Stimulated activated CD8-positive, alpha-beta memory T cell treated with anti-CD3 and anti-CD28 coated beads, Interleukin-15, amount 100 ng/mL, for 4 hours (primary cell): ENCODE measurements at regions not wholly inside any gene's neighbourhood (a gene's known extent, or its start where the extent isn't known, plus 50 kb on each side); places are given as distances from the start of the nearest gene placed in this dataset.

Experiments used
- DNase-seq, 2 donors: peaks; one replicate each; pipeline ENCODE4 v3.0.0-alpha.2; 2020; ENCODE audit warnings: low read depth in 2 of 2

GRCh38 chr5:7955476-7955875 lies 86.5 kb downstream of the MTRR start:
- DNase-seq, result no peak

DNA sequence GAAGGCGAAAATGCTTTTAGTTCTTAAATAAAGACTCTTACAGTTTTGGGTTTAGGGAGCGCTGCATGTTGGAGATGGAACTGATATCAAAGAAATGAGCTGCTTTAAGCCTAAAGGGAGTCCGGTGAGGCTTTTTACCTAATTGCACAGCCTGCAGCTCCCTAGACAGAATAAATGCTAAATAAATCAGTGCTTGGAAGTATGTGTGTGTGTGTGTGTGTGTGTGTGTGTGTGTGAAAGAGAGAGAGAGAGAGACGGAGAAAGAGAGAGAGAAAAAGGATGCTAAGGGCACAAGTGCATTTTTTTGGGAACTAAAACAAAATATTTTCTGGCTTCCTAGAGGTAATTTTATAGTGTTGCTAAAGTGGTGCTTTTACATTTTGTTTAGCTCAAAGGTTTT lies 88.4 kb downstream of the MTRR start:
- DNase-seq, result no peak

GRCh38 chr5:7960142-7960541 lies 91.2 kb downstream of the MTRR start:
- no peak for DNase-seq

GRCh38 chr5:7961540-7961939 lies 92.6 kb downstream of the MTRR start:
- no peak for DNase-seq

- DNase-seq, result no peak
Observed at GRCh38 chr5:7970816-7971215, 101.9 kb downstream of the MTRR start.

GRCh38 chr5:7976411-7977190 lies 107.7 kb downstream of the MTRR start:
- no peak for DNase-seq

DNA sequence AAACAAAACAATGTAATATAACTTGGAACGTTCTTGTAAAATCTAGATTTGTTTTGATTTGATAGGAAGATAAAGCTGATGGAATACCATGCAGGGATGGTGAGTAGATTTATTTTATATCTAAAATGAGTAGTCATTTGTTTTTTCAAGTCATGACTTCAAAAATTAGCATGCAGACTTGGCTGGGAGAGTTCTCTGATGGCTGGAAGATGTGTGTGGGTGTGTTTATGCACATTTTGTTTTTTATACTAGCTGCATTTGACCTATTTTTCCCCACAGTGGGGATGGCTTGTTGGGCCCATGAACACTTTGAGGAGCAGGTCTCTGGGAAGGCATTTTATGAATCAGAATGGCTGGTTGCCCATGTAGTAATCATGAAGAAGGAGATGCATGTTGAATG lies 109.2 kb downstream of the MTRR start:
- DNase-seq, result no peak

DNA sequence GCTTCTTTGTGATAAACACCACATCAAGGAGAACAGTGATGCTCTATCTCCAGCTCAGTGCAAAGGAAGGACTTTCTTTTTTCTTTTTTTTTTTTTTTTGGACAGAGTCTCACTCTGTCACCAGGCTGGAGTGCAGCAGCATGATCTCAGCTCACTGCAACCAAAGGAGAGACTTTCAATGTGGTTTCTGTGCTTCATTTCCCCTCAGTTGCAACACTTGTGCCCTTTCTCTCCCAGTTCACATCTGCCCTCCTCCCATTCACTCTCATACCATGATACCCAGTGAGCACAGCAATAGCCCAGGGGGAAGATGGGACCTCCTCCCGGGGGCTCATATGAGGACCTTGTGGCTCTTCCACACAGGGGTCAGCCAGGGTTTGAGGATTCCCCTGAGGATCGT lies 110.0 kb downstream of the MTRR start:
- DNase-seq, result no peak

DNA sequence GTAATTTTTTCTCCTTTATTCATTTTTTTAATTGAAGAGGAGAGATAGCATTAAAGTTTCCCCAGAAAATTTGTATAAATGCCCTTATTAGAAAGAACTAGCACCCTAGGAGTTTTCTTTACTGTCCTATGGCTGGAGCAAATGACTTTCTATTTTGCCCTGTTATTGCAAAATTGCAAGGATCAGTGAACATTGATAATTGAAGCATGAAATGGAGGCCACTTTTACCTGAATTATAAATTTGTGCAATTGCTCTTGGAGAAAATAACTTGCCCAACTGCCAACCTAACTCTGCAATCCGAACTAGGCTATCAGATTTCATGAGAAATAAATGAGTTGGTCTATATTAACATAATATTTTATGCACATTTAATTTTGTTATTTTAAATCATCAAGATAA lies 111.9 kb downstream of the MTRR start:
- DNase-seq, result no peak

DNA sequence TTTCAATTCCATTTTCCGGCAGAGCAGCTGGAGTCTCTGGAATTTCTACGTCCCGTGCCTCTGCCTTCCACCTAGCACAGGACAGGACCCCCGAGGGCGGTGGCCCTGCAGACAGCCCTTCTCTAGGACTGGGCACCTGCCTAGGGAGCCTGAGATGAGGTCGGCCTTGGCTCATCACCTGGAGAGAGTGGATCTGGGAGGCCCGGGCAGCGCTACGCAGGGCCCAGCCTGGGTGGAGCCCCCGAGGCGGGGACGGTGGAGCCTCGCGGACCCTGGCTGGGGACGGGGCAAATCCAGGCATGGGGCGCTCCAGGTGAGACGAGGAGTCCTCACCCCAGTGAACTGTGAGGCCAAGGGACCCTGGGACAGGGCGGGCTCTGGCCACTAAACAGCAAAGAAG lies 114.5 kb downstream of the MTRR start:
- DNase-seq, result no peak

DNA sequence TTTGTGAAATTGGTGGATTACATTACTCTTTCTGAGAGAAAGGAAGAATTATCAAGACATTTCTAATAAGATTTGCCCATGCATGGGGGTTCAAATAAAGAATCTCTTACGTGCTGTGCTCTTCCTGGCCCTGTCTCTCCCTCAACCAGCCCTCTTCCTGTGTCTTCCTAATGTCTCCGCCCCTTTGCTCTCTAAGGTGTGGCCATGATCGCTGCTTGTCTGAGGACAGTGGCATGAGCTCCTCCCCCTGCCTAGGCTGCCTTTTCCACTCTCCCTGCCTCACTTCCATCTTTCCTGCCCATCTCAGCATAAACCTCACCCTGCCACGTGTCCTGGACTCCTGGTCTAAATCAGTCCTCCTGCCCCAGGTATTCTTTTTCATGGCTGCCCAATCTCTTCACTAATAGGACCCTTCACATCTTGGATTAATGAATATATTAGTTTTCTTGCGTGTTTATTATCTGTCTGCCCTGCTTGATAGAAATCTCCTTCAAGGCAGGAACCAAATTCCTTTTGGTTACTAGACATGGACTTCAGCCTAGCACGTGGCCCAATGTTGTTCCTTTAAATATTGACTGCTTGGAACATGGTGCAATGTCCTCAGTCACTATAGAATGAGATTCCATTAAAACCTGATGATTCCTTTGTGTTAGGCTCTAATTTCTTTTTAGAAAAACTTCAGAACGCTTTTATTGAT lies 122.3 kb downstream of the MTRR start:
- no peak for DNase-seq

DNA sequence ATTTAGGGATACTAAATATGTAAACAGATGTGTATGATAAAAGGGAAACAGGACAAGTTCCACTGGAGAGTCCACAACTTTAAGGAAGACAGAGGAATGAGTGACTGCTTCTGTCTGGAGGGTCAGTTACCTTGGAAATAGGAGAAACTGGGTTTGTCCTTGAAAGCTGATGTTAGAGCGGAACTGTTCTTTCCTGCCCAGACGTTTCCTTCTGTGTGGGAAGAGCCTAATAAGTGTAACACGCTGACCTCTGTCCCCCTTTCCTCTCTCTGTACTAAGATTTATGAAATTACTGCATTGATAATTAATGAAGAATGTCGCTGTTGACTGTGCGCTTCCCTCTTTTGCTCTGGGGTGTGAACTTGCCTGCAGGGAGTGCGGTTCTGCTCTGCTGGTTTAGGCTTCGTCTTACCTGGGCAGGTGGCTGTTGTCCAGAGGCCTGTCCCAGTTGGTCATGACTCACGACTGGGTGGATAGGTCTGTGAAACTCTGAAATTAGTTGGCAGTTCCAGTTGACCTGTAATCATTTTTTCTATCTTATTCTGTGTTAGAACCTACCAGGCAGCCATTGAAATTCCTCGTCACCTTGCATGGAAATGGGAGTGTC lies 126.8 kb downstream of the MTRR start:
- no peak for DNase-seq

- DNase-seq, result no peak
Observed at GRCh38 chr5:8005416-8005815, 136.5 kb downstream of the MTRR start.

DNA sequence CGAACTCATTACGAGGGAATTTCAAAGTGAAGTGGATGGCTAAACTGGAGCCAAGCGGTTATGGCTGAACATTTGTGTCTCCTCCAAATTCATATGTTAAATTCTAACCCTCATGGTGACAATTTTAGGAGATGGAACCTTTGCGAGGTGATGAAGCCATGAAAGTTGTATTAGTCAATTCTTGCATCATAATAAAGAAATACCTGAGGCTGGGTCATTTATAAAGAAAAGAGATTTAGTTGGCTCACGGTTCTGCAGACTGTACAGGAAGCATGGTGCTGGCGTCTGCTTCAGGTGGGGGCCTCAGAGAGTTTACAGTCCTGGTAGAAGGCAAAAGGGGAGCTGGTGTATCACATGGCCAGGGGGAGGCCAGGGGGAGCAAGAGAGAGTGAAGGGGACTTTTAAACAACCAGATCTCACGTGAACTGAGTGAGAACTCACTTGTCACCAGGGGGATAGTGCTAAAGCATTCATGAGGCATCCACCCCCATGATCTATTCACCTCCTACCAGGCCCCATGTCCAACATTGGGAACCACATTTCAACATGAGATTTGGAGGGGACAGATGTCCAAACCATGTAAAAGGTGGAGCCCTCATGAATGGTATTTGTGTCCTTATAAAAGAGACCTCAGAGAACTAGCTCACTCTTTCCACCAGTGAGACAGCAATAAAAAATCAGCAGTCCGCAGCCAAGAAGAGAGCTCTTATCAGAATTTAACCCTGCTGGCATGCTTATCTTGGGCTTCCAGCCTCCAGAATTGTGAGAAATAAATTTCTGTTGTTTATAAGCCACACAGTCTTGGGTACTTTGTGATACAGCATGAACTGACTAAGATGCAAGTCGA lies 143.4 kb downstream of the MTRR start:
- DNase-seq, result no peak

DNA sequence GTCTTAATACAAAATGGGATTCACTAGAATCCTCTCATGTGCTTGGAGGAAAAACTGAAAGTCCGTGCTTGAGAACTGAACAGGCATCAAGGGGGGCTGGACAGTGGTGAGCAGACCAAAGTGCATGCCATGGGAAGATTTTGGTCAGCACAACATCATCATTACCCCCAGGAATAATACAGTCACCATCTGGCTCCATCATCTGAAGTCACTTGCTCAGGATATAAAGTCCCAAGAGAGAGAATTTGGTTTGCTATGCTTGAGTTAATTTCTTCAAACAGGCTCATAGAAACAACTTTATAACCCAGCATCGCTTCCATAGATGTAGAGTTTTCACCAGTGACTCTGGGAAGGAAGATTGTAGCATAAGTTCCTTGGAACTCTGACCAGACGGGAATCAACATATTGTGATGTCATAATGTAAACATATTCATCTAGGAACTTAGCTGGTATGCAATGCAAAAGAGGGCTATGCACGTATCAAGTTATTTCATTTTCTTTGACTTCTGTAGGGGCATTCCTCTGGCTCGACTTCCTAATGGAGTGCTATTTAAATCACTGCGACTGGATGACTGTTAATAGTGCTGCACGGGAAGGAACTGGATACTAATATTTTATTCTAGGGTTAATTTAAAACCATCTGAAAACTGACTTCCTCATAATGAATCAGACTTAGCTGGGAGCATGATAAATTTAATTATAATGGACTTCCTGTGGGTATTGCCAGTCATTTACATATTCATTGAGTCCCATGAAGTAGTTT lies 145.2 kb downstream of the MTRR start:
- DNase-seq, result no peak

GRCh38 chr5:8019719-8020218 lies 150.8 kb downstream of the MTRR start:
- no peak for DNase-seq

DNA sequence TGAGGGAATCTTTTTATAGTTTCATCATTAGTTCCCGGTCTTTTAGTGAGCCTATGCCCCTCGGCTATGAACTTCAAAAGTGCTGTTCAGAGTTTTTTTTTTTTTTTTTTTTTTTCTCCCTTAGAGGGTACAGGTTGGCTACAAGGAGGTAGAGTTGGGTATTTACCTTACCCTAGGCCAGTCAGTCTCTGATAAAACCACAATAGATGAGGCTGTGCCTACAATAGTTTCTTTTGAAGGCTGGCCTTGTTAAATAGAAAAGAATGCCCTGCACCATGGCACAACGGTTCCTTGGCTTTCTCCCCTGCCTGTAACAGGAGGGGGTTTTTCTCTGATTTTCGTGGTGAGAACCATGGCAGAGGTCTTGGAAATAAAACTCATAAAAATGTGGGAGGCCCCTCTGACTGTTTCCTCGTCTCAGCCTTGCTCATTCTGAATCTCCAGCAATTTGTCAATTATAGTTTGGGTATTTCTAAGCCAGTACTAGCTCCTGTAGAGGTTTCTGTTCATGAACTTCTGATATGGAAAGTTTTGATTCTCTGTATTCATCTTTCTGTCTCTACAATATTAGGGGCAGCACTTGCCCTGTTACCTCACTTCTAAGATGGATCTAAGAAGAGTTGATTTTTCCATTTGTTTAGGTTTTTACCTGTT lies 152.0 kb downstream of the MTRR start:
- no peak for DNase-seq

DNA sequence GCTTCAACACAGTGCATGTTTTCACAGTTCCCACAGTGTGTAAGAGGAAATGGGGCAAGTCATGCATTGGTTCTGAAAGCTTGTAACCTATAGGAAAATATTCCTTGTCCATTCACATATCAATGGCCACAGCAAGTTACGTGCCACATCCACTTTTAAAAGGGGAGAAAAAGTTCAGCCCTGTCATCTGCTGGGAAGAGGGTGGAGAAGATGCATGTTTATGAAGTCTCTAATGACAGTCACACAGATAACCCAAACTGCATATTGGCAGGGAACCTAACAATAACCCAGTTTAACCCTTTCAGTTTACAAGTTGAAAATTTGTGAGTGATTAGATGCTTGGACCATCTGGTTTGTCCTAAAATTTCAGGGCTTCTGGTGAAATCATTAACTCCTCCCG lies 159.3 kb downstream of the MTRR start:
- DNase-seq, result no peak

DNA sequence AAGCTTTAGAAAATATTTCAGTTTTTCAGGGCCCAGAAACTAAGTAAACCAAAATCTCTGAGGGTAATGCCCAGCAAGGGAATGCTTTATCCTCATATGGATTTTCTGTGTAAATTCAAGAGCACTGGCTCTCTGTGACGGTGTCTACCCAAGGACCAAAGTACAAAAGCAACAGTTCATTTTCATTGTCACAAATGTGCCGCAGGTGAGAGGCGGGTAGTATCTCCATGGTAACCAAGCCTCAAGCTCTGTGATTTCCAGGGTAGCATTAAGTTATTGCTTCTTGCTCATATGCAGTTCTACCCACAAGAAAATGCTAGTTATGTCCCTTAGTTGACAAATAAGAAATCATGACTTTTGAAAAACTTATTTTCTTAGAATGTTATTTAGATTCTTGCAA lies 164.3 kb downstream of the MTRR start:
- no peak for DNase-seq

- no peak for DNase-seq
Observed at GRCh38 chr5:8034852-8035251, 165.9 kb downstream of the MTRR start.

DNA sequence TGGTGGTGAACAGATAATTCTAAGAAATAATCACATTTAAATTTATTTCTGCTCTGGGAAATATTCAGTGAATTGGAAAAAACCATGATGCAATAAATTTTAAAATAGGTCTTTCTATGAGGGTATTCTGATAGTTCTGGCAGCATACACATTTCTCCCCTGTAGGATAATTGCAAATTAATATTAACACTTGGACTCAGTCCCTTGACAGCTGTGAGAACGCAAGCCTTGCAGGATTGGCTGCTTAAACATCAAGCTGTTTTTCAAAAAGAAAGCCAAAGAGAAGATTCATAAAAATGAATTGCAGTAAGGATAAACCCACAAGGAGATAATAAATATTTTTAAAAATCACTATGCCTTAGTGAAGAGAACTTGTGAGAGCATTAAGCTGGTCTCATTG lies 180.0 kb downstream of the MTRR start:
- DNase-seq, result no peak
